Prostate gland (tissue), 2 donors: ENCODE measurements at regions not wholly inside any gene's neighbourhood (a gene's known extent, or its start where the extent isn't known, plus 50 kb on each side); places are given as distances from the start of the nearest gene placed in this dataset.

Source experiments
- POLR2AphosphoS5 ChIP-seq: sonication (generic); formaldehyde crosslinking; IDR thresholded peaks from one replicate; pipeline ENCODE4 v1.6.1; 2017; ENCODE audit warnings: antibody characterized with exemption
- TF ChIP-seq, protein P1 (sequence below), 4 experiments: fragments of 200-600 bp in 2 of 4; fragments of 450-650 bp in 2 of 4; sonication (generic) in 2 of 4; IDR thresholded peaks; 1 replicate in 3 of 4; 2 replicates in 1 of 4; pipeline ENCODE4 v1.5.1; 2016 to 2019; ENCODE audit warnings: antibody characterized with exemption in 4 of 4, mild to moderate bottlenecking in 2 of 4, moderate library complexity in 2 of 4

DNA sequence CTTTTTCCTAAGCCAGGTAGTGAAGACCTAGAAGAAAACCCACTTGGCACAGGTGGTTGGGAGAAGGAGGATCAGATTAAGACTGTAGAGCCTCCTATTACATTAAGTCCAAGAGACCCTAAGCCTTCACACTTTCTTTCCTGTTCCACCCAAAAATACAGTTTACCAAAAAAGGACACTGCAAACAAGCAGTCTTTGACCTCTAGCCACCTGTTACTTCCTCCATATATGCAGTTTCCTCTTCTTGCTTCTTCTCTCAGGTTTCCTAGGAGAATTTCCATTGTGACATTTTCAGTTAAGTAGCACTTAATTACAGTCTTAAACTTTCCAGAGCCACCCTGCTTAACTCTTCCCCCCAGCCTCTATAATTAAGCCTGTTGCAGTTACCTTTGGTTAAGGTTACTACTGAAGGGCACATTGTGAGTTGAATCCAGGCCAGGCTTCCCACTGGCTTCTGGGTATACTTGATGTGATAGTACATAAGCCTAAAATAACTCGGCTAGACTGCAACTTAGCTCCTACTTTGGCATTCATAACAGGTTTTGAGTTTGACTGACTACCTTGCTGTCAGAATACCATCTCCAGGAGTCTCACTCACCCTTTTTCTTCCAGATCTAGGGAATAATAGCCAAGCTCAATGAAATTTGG, 114.2 kb upstream of the UMPS start:
- TF ChIP-seq, protein P1, sequence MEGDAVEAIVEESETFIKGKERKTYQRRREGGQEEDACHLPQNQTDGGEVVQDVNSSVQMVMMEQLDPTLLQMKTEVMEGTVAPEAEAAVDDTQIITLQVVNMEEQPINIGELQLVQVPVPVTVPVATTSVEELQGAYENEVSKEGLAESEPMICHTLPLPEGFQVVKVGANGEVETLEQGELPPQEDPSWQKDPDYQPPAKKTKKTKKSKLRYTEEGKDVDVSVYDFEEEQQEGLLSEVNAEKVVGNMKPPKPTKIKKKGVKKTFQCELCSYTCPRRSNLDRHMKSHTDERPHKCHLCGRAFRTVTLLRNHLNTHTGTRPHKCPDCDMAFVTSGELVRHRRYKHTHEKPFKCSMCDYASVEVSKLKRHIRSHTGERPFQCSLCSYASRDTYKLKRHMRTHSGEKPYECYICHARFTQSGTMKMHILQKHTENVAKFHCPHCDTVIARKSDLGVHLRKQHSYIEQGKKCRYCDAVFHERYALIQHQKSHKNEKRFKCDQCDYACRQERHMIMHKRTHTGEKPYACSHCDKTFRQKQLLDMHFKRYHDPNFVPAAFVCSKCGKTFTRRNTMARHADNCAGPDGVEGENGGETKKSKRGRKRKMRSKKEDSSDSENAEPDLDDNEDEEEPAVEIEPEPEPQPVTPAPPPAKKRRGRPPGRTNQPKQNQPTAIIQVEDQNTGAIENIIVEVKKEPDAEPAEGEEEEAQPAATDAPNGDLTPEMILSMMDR (IDR thresholded peaks at IDR 0.05): no peak
- no peak for TF ChIP-seq POLR2AphosphoS5
